Fibroblast of lung (primary cell): ENCODE measurements at regions not wholly inside any gene's neighbourhood (a gene's known extent, or its start where the extent isn't known, plus 50 kb on each side); places are given as distances from the start of the nearest gene placed in this dataset.

Source experiments
- CTCF ChIP-seq, 2 donors: IDR thresholded peaks in 1 of 2; conservative IDR thresholded peaks in 1 of 2; 1 replicate in 1 of 2; 2 replicates in 1 of 2; pipeline ENCODE4 v1.5.1; 2011 to 2012; ENCODE audit warnings: low read length in 2 of 2, control low read depth in 1 of 2, inconsistent platforms in 1 of 2, low read depth in 1 of 2, mild to moderate bottlenecking in 1 of 2
- EZH2 ChIP-seq: IDR thresholded peaks from 2 replicates; pipeline ENCODE4 v1.5.1; 2012; ENCODE audit warnings: low read length, control low read depth, mild to moderate bottlenecking; ENCODE audit errors: missing control alignments

- no peak for TF ChIP-seq CTCF (conservative IDR thresholded peaks at IDR 0.05 in 1 of 2, IDR thresholded peaks at IDR 0.05 in 1 of 2; ENCODE audit: low read depth in 1 of 2, low read length in 2 of 2)
- no peak for TF ChIP-seq EZH2
These were observed 166.3 kb upstream of the RTL1 start for GRCh38 chr14:101069666-101070362.
